ENCODE measurements at regions not wholly inside any gene's neighbourhood (a gene's known extent, or its start where the extent isn't known, plus 50 kb on each side); places are given as distances from the start of the nearest gene placed in this dataset.

- TF ChIP-seq, protein P1, sequence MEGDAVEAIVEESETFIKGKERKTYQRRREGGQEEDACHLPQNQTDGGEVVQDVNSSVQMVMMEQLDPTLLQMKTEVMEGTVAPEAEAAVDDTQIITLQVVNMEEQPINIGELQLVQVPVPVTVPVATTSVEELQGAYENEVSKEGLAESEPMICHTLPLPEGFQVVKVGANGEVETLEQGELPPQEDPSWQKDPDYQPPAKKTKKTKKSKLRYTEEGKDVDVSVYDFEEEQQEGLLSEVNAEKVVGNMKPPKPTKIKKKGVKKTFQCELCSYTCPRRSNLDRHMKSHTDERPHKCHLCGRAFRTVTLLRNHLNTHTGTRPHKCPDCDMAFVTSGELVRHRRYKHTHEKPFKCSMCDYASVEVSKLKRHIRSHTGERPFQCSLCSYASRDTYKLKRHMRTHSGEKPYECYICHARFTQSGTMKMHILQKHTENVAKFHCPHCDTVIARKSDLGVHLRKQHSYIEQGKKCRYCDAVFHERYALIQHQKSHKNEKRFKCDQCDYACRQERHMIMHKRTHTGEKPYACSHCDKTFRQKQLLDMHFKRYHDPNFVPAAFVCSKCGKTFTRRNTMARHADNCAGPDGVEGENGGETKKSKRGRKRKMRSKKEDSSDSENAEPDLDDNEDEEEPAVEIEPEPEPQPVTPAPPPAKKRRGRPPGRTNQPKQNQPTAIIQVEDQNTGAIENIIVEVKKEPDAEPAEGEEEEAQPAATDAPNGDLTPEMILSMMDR (conservative IDR thresholded peaks at IDR 0.05 in 1 of 2, IDR thresholded peaks at IDR 0.05 in 1 of 2; ENCODE audit: low read depth in 1 of 2, low read length in 2 of 2) = no peak
- no peak for TF ChIP-seq EZH2 (IDR thresholded peaks at IDR 0.05; ENCODE audit: low read length, missing control alignments)
Measured at GRCh38 chrX:82125103-82125502, 923.2 kb downstream of the SH3BGRL start.

Data from fibroblast of lung (primary cell).